ENCODE measurements at regions not wholly inside any gene's neighbourhood (a gene's known extent, or its start where the extent isn't known, plus 50 kb on each side); places are given as distances from the start of the nearest gene placed in this dataset.
"Not testable (repeated sequence)": the region's sequence is repeated elsewhere in the genome, so short reads cannot be mapped to it uniquely, and the experiment has no call there.

DNA sequence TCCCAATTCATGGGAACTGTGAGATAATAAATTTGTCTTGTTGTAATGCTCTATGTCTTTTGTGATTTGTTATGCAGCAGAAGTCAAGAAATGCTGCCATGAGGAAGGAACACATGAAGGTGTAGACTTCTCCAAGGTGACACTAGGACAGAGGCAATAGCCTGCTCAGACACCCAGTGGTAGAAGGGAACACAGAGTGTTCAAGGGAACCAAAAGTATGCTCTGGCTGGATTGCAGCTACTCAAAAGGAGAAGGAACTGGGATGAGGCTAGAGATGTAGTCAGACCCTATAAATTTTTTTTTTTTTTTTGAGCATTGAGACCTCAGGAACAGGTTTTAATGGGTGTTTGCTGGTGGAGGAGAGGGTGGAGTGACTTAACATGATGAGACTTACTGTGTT is 232.5 kb downstream of the PARP8 start:
- DNase-seq (ENCODE audit: low read depth): no peak

GRCh38 chr5:50900952-50901510 is 234.6 kb downstream of the PARP8 start:
- no peak for DNase-seq (ENCODE audit: low read depth)

- no peak for DNase-seq (ENCODE audit: low read depth)
Measured at GRCh38 chr5:50903651-50904050, 237.2 kb downstream of the PARP8 start.

DNA sequence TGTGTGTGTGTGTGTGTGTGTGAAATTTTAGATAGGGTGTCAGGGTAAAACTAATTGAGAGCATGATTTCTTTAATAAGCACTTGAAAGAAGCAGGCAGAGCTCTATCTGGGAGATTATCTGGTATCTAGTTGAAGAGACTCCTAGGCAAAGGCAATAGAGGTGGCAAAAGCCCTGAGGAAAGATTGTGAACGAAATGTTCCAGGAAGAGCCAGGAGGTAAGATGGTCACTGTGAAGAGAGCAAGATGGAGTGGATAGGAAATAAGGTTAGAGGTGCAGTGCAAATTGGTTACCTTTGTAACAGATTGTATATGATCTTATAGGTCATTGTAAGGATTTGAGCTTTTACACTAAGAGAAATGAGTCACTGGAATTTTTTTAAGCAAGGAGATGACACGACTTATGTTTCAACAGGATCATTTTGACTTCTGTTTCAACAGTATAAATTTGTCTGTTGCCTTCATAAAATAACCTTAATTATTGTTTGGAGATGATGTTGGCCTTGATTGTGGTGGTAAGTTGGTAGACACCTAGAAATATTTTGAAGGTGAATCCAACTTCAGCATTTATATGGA is 239.6 kb downstream of the PARP8 start:
- DNase-seq (ENCODE audit: low read depth): no peak

- DNase-seq (ENCODE audit: low read depth): not testable (repeated sequence)
Measured at GRCh38 chr5:50920160-50920559, 253.7 kb downstream of the PARP8 start.

DNA sequence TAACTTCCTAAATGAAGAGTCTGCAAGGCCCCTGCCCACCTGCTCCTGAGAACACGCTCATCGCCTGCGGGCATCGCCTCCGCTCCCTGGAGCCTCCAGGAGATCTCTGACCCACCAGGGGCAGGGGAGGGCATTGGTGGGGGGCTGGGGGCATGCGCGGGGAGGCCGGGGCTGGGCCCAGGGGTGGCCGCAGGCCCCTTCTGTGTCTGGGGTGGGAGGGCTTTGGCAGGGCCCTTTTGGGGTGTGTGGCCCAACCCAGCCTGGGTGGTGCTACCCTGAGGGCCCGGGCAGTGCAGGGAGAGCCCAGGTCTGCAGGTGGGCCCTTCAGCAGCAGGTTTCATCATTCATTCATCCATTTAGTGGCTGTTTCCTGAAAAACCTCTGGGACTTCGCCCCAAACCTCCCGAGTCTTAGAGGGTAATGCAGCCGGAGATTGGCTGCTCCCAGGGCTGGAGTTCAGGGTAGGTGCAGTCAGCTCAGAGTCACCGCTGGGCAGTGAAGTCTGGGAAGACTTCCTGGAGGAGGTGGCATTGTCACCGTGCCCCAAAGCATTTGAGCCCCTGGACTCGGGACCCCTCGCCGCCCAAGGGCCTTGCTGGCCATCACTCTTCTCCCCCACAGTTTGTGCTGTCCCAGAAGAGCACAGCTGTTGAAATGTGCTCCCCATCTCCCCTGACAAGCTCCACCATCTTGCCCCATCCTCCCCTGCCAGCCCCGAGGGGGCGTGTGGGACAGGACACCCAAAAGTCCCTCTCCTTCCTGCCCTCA is 255.1 kb downstream of the PARP8 start:
- DNase-seq (ENCODE audit: low read depth): no peak

DNA sequence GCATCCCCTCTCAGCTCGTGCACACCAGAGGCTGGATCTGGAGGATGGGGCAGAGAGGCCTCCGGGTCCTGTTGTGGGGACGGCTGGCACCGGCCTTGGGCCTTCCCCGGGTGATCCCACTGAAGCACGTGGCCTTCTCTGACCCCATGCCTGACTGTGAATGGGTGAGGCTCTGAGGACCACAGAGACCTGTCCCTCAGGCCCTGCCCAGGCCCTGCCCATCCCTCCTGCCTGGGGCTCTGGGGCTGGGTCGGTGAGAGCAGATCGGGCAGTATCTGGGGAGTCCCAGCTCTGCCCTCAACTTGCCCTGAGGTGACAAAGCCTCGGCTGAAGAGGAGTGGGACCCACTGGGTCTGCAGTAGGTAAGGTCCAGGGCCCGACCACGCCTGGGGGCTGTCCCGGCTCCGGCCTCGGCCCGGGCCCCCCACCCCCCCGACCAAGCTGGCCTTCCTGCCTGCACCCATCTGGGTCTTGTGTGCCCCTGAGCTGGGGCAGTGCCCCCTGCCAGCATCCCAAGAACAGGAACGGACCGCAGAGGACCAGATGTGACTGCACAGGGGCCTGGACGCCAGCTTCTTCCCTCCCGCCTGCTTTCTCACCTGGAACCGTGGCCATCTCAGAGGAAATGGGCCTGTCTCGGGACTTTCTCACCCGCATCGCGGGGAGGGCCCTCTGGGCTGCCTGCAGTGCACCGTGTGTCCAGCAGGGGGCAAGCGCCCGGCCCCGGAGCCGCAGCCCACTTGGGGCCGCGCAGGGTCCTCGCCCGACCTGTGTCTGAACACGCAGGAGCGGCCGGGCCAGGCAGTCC is 255.9 kb downstream of the PARP8 start:
- DNase-seq (ENCODE audit: low read depth): not testable (repeated sequence)

DNA sequence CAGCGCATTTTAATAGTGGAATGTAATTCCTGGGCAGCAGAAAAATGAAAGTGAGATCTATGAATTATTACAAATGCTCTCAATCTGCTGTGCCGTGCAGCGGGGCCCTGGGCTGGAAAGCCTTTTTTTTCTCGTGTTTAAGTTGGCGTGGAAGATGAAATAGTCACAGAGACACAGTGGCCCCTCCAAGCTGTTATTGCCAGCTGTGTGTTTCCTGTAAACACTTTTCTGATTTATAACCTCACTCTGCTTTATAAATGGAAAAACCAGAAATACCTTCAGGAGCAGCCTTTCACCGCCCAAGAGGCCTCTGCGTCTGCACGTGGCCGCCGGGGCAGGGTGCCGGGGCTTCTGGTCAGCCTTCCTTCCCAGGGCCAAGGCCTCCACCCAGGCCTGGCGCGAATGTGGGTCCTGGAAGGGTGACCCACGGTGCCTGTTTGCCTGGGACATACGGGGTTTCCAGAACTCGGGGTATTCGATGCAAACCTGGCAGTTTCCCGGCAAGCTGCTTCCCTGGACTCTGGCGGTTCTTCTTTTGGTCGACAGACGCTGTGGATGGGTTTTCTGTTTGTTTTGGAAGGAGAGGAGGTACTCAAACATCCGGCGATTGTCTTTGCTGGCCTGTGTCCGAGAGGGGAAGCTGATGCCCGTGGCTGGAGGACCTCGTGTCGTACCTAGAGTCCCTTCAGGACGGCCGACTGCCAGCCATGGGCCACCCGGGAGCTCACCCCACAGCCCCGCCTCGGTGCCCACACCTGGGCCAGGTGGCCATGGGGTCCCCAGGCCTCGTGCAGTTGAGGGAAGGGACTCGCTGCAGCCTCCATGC is 256.7 kb downstream of the PARP8 start:
- no peak for DNase-seq (ENCODE audit: low read depth)

GRCh38 chr5:50923768-50924494 is 257.5 kb downstream of the PARP8 start:
- no peak for DNase-seq (ENCODE audit: low read depth)

- DNase-seq (ENCODE audit: low read depth): no peak
Measured at GRCh38 chr5:50927953-50928352, 261.5 kb downstream of the PARP8 start.

DNA sequence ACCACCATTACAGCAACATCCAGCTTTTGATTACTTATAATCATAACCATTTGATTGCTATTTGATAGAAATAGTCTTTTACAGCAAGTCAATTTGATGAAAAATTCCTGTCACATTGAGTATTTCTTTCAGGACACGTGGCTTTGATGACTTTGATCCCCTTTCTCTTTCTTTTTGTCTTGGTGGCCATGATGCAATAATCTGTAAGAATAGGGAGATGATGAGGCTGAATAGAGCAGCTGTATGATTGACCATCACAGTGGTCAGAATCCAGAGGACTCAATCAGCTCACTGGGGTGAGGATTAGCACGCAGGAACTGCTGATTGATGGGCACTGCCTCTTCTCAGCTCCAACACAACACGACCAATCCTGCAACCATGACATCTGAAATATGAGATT is 262.7 kb downstream of the PARP8 start:
- no peak for DNase-seq (ENCODE audit: low read depth)

DNA sequence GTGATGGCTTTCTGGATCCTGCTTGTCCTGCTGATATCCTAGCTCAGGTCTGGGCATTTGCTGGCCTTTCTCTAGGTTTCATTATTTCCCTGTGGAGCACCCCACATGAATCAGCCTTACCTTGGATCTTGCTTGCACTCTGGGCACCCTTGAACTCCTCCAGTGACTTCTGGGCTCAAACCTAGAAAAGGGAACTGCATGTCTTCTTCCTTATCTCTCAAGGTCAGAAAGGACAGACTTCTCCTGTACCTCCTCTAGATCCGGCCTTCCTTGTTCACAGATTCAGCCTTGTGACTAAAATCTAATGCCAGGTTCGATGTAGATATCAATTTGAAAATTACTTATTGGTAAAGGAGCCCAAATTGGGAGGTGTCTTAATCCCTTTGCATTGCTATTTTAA is 267.9 kb downstream of the PARP8 start:
- DNase-seq (ENCODE audit: low read depth): no peak

GRCh38 chr5:50945139-50945538 is 278.7 kb downstream of the PARP8 start:
- no peak for DNase-seq (ENCODE audit: low read depth)

GRCh38 chr5:50947906-50948683 is 281.7 kb downstream of the PARP8 start:
- no peak for DNase-seq (ENCODE audit: low read depth)

- no peak for DNase-seq (ENCODE audit: low read depth)
Measured at GRCh38 chr5:50953290-50953689, 286.9 kb downstream of the PARP8 start.

DNA sequence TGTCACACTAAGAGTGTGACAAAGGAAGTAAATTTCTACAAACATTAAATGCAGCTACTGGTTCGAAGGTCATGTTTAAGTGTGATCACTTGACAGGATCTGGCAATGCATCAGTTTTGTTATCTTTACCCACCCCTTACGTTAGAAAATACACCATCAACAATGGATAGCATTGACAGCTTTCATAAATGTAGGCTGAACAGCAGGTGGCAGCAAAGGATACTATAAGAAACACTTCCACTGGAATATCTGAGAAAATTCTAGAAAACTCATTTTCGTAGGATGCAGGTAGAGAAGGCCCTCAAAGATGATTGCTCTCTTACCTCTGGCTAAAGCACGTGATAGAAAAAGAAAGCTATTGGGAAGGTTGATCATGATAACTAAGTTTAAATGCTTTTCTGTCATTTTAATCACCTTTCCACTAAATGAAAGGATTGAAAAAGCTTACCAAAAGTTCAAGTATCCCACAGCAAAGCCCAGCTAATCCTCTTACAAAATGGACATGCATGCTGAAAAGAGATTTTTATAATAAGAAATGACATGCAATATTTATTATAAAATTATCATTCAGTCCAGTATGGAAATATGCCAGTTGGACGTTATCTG is 292.5 kb downstream of the PARP8 start:
- no peak for DNase-seq (ENCODE audit: low read depth)

- DNase-seq (ENCODE audit: low read depth): peak; percentile 46
Measured at GRCh38 chr5:50962934-50963872, 296.8 kb downstream of the PARP8 start.

- DNase-seq (ENCODE audit: low read depth): no peak
Measured at GRCh38 chr5:50963971-50964745, 297.7 kb downstream of the PARP8 start.

Data from stimulated activated CD8-positive, alpha-beta memory T cell treated with anti-CD3 and anti-CD28 coated beads, Interleukin-15, amount 100 ng/mL, for 24 hours (primary cell).